ENCODE measurements at regions not wholly inside any gene's neighbourhood (a gene's known extent, or its start where the extent isn't known, plus 50 kb on each side); places are given as distances from the start of the nearest gene placed in this dataset.
"Not testable (repeated sequence)": the region's sequence is repeated elsewhere in the genome, so short reads cannot be mapped to it uniquely, and the experiment has no call there.

DNA sequence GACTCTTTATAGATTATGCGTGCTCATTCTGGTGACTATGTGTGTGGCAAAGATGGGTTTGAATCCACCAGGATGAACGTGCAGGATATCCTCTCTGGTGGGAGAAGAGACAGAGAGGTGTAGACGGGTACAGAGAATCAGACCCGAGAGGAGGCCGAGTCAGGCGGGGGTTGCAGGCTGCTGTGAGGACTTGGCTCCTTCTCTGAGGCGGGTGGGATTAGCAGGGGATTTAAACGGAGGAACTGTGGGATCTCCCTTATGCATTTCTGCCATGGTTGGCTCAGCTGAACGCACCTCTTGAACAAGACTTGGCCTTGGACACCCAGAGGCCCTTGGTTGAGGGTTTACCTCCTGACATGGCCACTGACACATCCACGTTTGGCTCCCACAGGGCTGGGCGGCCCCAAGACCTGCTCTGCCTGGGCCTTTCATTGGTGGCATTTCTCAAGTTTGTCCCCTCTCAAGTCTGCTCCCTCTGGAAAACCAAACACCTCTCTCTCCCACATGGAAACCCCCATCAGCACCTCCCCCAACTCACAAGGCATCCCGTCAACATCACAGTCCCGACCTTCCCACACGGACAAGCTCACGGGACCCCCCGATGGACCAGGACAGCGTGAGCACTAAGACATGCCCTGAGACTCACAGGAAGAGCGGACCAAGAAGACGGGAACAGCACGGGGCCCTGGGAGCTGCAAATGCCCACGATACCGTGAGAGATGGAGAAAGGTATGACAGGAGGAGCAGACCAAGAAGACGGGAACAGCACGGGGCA is 158.3 kb downstream of the RTP5 start:
- DNase-seq (ENCODE audit: low read depth): no peak

DNA sequence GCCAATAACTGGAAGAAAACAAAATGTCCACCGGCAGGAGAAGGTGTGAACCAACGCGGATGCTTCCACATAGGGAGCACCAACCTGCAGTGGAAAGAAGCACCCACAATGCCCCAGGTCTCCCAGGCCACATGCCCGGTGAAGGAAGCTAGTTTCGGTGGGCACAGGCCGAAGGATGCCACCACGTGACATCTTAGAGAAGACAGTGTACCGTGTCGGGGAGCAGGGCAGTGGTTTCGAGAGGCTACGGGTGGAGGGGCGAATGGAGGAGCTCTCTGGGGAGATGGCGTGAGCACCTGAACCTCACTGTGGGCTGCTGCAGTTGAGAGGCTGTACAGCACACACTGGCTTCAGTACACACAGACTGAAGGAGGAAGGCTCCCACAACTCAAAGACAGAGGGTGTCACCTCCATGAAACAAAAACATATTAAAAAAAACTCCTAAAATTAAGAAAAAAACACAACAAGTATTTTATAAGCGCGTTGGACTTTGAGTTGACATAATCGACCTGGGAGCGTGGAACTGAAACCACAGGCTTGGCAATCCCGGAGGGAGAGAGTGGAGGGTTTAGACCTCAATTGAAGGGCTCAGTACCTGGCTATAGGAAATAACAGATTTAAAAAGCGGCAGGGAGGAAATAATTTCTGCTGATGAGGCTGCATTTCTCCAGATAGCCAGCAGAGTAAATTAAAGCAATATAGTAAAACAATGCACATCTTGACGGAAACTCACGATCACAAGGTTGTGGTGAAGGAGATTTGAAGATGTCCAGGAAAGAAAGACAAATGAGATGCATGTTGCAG is 160.1 kb downstream of the RTP5 start:
- DNase-seq (ENCODE audit: low read depth): no peak

DNA sequence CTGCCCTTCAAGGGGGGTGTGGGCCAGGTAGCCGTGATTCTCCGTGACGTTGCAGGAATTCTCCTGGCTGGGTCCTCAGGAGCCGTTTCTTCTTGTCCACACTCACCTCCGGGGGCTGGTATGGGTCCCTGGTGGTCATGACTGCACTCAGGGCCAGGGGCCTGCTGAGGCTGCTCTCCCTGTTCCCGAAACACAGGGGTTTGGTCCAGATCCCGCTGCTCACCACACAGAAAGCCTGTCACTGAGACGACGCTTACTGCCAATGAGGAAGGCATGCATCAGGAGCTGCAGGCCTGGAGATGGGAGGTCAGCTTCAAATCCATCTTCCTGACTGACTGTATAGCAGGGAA is 160.7 kb downstream of the RTP5 start:
- no peak for DNase-seq (ENCODE audit: low read depth)

DNA sequence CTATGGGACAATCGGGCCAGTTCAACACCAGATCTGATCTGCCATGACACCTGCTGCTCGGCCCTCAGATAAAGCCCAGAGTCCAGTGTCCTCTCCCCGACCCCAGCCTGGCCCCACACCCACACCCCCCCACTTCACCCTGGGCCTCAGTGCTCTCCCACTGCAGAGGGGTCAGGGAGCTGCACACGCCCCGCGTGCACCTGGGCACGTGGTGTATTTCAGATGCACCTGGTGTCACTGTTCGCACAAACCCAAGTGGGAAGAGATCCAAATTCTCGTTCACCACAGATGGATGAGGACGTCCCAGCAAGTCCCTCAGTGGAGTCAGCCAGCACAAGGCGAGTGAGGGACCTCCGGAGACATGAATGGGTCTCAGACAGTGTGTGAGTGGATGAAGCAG is 161.3 kb downstream of the RTP5 start:
- no peak for DNase-seq (ENCODE audit: low read depth)

DNA sequence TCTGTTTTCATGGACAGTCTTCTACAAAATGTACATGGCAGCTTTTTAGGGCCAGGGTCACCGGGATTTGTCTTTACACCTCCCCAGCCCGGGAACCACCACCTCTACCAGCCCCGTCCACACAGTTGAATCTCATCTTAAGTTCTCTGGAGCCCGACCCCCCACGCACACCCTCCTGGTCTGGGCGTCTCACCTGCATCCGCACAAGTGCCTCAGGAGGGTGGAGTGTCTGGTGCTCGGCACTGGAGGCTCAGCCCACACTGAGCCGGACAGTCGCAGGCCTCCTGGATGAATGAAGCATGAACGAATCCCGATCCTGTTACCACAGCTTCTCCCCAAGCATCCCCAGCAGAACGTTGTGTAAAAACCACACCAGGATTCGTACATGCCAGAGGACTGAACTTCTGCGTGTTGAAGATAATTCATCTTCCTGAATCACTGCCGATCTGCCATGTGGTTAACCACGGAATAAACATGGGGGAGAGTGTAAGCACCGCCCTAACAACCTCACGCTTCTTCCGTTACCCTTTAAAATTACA is 162.0 kb downstream of the RTP5 start:
- DNase-seq (ENCODE audit: low read depth): no peak

DNA sequence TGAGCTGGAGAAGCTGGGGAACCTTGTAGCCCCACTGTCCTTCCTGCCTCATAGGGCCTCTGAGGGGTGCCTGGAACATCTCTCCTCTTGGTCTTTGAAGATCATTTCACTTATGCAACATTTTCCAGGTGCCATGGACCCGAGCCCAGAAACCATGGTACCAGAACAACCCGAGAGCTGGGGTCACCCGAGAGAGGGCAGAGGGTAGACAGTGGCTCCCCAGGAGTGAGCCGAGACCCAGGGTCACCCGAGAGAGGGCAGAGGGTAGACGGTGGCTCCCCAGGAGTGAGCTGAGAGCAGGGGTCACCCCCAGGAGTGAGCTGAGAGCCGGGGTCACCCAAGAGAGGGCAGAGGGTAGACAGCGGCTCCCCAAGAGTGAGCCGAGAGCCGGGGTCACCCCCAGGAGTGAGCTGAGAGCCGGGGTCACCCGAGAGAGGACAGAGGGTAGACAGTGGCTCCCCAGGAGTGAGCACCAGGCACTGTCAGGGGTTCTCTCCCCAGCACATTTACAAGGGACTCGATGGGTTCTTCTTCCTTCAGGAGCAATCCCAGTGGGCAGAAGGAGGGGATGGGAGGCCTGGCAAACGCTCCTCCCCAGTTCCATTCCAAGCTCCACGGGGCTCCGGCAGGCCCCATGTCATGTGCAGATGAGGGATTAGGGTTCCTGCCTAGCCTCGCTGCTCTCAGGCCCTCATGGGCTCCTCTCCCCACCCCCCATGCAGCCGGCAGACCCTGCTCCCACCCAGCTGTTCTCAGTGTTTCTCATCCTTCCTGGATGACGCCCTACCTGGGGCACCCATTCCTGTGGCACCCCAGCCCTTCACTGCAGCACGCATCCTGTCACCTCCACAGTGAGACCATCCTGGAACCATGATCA is 163.5 kb downstream of the RTP5 start:
- no peak for DNase-seq (ENCODE audit: low read depth)

DNA sequence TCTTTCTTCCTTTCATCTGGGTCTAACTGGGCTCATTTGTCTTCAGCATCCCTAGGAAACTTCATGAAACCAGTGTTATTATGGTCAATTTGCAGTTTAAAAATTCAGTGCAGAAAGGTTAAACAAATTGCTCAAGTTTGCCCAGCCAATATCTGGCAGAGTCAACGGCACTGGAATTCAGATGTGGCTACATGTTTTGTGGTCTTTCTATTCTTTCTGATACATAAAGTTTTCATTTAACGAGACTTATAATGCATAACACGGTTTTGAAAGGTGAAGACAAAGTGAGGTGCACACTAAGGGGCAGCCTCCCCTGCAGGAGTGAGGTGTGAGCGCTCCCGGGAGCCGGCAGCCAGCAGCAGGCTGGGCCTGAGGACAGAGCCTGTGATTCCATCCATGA is 164.6 kb downstream of the RTP5 start:
- DNase-seq (ENCODE audit: low read depth): no peak

DNA sequence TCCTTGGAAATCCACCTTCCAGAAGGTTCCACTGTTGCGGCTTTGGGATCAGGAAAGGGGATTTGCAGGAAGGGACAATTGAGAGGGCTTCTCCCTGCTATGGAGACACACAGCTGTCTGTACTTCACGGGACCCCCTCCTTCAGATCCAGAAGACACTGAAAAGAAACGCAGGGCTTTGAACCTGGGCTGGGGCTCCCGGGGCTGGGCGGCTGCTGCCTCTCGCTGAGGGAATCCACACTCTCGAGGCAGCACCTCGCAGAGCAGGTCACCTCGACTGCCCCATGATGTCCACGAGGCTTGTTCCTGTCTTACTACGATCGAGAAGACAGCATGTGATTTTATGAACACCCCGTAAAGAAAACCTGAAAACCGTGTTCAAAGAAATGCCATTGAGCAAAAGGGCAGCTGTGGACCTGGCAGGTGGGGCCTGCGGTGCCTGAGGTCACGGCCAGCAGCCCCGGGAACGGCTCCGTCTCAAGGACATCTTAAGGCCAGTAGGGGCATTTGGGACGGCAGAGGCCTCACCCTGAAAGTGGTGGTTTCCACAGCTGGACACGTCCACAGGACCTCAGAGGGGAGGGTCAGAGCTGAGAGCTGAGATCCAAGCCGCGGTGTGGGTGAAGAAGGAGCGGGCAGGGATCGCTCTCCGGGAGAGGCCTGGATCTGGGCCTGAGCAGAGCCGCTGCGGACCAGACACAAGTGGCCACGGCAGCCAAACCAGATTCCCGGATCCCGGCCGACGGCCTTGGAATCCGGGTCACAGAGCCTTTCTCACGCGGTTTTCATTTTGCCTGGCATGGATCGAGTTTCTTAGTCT is 165.7 kb downstream of the RTP5 start:
- no peak for DNase-seq (ENCODE audit: low read depth)

DNA sequence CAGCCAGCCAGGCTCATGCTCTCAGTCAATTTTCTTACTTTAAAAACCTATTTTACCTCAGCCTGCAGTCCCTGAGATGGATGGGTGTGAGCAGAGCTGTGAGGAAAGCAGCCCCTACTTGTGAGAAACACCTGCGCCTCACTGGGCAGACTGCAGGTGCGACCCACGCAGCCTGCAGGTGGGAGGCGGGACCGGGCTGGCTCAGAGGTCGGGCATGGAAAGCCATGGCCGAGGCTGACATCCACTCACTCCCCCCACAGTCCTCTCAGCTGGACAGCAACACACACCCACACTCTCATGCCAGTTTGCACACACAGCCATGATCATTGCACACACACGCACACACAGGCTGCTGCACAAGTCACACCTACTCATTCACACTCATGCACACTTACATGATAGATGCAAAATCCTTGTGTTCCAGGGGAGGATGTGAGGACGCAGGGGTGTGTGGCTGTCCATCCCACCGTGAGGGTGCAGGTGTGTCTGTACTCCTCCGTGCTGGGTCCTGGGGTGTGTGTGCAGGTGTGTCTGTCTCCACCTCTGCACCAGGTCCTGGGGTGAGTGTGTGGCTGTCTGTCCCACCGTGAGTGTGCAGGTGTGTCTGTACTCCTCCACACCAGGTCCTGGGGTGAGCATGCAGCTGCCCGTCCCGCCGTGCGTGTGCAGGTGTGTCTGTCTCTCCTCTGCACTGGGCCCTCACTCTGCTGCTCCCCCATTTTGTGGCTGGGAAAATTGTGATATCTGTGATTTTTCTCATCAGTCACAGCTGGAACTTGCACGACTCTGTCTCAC is 166.5 kb downstream of the RTP5 start:
- DNase-seq (ENCODE audit: low read depth): no peak

DNA sequence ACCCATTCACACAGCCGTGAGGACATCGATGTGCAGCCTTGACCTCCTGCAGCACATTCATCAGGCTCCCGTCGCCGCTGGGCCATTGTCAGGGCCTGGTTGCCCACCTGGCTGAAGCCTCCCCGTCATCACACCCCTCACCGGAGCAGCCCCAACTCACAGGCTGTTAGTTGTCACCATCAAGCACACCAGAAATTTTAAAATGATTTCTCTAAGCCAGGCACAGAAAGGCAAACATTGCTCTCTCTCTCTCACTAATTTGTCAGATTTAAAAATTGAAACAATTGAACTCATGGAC is 167.1 kb downstream of the RTP5 start:
- DNase-seq (ENCODE audit: low read depth): no peak

DNA sequence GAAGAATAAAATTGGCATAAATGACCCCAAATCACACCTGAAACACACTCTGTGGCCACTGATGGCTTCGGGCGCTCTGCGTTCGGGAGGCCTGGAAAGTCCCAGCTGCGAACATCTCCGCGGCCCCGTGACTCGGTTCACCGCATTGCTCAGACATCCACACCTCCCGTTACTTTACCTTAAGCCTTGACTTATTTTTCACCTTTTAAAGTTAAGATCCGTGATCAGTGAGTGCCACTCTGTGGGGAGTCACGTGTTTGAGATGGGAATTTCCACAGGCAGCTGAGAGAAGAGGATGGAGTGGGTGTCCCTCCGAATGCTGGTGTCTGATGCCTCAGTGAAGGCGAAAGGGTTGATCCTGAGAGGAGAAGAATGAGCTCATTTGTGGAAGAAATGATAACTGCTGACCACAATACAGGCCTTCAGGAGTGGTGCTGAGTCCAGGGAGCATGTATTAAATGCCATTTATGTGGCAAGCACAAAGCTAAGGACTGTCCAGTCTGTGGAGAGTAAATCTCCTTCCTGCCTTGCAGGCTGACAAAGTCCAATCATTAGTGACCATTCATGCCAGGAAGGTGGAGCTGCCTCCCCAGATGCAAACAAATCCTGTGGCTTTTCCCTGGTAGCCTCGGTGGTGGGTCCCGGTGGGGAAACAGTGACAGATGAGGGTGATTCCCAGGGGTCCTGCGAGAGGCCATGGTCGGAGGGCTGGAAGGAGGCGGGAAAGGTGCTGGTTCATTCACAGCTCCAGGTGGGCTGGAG is 168.8 kb downstream of the RTP5 start:
- no peak for DNase-seq (ENCODE audit: low read depth)

DNA sequence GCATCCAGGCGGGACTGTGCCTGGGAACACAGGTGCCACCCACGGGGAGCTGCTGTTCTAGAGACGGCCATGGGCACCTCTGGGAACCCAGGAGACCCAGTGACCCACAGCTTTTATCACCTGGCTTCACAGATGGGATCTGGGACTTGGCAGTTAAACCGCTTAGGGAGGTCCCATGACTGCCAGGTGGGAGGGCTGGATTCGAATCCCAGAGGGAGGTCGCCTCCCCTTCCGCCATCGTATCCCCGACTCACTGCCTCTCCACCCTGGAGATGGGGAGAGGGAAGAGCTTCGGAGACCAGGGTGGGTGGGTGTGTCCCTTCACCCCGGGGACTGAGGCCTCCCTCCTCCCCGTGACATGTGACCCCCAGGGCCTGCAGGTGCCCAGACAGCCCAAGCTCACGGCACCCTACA is 169.4 kb downstream of the RTP5 start:
- DNase-seq (ENCODE audit: low read depth): no peak

DNA sequence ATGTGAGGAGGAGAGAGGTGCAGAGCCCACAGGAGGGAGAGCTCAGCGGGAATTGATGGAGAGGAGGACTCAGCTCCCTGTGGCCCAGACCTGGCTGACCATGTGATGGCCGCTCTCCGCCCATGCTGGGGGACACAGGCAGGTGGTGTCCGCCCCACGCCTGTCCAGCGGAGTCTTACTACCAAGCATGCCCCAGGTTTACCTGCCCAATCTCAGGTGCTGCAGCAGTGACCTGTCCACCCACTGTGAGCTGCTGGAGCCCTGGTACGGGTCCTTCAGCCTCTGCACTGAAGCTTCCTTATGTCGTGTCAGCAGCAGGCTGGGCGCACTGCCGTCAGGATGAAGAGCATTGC is 170.8 kb downstream of the RTP5 start:
- DNase-seq (ENCODE audit: low read depth): no peak

DNA sequence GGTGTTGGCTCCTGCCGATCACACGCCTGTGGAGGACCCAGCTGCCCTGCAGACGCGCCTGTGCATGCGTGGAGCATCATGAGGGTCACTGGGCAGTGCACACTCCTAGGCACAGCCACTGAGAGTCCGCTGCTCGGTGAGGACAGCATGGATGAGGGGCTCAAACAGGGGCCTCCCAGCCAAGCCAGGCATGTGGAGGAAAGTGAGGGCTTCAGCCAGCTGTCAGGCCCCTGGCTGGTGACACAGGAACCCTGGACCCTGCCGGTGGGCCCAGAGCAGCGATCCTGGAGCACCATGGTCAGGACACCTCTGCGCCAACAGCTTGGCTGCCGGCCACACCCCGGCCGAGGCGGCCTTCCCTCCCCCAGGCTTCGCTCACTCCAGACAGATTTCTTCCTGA is 171.2 kb downstream of the RTP5 start:
- DNase-seq (ENCODE audit: low read depth): no peak

DNA sequence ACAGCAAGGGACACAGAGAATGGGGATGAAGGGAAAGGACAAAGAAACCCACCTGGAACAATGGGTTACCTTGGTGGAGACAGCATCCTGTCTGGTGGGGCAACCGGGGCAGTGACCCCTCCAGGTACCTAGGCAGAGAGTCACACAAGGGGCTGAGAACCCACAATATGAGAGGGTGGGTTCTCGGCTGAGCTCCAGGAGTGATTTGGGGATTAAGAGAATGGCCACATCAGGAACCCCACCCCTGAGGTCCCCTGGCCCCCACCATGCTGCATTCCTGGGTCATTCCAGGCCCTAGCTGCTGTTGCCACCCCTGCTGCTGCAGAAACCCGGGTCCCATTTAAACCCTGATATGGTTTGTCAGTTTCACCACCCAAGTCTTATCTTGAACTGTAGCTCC is 172.3 kb downstream of the RTP5 start:
- DNase-seq (ENCODE audit: low read depth): no peak

DNA sequence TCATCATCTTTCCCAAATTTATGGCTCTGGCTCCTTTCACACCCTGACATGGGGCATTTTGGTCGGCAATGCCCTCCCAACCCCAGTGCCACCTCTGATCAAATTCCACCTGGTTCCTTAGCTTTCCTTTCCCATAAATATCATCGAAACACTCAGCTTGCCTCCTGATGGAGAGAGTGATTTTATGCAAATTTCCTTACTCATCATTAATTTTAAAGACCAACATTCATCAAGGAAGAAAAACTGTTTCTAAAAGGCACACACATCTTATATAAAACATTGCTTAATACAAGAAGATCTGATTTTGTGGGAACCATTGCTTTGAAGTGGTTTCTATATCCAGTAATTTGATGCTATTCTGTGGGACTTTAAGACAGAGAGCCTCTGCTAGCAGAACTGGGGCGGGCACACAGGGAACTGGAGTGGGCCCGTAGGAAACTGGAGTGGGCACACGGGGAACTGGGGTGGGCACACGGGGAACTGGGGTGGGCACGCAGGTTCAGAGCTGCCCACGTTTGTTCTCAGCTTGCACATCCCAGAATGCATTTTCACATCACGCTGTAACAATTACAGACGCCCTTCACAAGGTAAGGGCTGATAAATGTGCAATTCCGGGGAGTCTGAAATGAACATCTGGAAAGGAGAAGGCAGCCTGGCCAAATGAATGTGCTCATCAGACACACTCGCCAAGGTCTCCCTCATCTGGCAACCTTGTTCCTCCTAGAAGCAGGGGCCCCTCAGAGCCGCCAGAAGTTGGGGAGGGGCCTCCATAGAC is 174.2 kb downstream of the RTP5 start:
- no peak for DNase-seq (ENCODE audit: low read depth)

DNA sequence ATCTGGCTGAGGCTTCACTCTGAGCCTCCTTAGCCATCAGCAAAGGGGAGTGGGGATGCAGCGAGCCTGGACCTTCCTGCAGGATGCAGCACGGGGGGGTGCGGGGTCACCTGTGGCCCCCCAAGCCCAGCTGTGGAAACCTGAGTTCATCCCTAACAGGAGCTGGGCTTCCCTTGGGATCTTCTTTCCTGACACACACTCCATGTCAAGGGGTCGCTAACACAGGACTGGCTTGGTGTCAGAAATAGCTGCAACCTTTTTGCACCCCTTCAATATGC is 174.7 kb downstream of the RTP5 start:
- no peak for DNase-seq (ENCODE audit: low read depth)

DNA sequence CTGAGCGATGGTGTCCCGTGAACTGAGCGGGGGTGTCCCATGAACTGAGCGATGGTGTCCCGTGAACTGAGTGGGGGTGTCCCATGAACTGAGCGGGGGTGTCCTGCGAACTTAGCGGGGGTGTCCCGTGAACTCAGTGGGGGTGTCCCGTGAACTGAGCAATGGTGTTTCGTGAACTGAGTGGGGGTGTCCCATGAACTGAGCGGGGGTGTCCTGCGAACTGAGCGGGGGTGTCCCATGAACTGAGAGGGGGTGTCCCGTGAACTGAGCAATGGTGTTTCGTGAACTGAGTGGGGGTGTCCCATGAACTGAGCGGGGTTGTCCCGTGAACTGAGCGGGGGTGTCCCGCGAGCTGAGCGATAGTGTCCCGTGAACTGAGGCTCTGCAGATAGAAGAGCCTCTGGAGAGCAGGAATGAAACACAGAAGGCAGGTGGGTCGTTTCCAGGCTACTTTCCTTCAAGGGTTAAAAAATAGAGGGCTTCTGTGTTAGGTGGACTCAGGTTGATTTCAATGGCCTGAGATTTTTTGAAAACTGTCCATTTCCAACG is 176.1 kb downstream of the RTP5 start:
- DNase-seq (ENCODE audit: low read depth): not testable (repeated sequence)

DNA sequence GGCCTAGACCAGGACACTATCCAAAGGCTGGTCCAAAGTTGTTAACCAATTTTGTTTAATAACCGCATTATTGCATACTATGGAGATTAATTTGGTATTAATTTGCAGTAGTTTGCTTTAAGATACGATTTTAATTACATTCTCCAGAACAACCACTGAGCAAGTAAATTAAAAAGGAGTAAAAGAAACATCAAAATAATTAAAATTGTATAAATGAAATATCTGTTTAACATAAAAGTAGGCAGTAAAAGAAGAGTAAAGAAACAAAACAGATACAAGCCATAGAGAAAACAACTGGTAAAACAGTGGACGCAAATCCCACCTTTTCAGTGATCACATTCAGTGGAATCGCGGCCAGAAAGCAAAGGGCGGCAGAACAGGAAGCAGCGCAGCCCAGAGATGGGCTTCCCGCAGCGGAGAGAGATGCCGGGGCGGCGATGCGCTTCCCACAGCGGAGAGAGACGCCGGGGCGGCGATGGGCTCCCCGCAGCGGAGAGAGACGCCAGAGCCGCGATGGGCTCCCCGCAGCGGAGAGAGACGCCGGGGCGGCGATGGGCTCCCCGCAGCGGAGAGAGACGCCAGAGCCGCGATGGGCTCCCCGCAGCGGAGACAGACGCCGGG is 176.8 kb downstream of the RTP5 start:
- no peak for DNase-seq (ENCODE audit: low read depth)

Measured in stimulated activated CD8-positive, alpha-beta memory T cell treated with anti-CD3 and anti-CD28 coated beads, Interleukin-15, amount 100 ng/mL, for 24 hours (primary cell).